Mesodermal cell (in vitro differentiated cells): ENCODE measurements at regions not wholly inside any gene's neighbourhood (a gene's known extent, or its start where the extent isn't known, plus 50 kb on each side); places are given as distances from the start of the nearest gene placed in this dataset.
"Not testable (repeated sequence)": the region's sequence is repeated elsewhere in the genome, so short reads cannot be mapped to it uniquely, and the experiment has no call there.

Experiments
- H3K27ac ChIP-seq: 2 replicates; pipeline ENCODE4 v1.7.0; 2013; ENCODE audit warnings: mild to moderate bottlenecking, low read depth, low read length, moderate library complexity; ENCODE audit not compliant: severe bottlenecking
- H3K36me3 ChIP-seq: 2 replicates; pipeline ENCODE4 v1.7.1; 2013; ENCODE audit warnings: mild to moderate bottlenecking, low read length, moderate library complexity; ENCODE audit not compliant: control insufficient read depth, insufficient read depth
- H3K4me1 ChIP-seq: one replicate; pipeline ENCODE4 v1.7.1; 2013; ENCODE audit warnings: mild to moderate bottlenecking, low read length; ENCODE audit not compliant: insufficient read depth, control insufficient read depth, poor library complexity, severe bottlenecking
- H3K4me3 ChIP-seq: 2 replicates; pipeline ENCODE4 v1.7.0; 2013; ENCODE audit warnings: low read length, control low read depth, mild to moderate bottlenecking; ENCODE audit not compliant: insufficient read depth, poor library complexity, severe bottlenecking; ENCODE audit errors: extremely low read depth
- H3K9me3 ChIP-seq: 2 replicates; pipeline ENCODE4 v1.7.1; 2013; ENCODE audit warnings: mild to moderate bottlenecking, low read length, moderate library complexity; ENCODE audit not compliant: control insufficient read depth
- WGBS, 2 experiments: methylation state at CpG; one replicate each; pipeline ENCODE4 v1.1.5; 2013; ENCODE audit warnings: missing lambda C conversion rate in 2 of 2; ENCODE audit not compliant: insufficient coverage in 2 of 2; 5-methylcytosine and 5-hydroxymethylcytosine counted together

DNA sequence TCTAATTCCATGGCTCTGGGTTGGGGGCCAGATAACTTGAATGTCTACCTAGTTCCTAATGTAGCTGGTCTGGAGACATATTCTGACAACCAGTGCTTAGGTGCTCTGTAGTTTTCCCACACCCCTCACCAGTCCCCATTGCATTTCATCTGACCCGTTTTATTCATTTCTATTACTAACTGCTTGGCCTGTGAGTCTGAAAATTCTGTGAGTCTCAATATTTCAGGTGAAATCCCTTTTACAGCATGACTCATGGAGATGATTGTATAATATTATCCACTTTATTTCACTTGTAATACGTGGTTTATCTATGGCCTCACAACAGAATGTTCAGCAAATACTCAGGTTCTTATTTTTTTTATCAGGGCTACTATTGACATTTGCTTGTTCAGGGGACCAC is 103.7 kb upstream of the UGP2 start:
- H3K9me3 ChIP-seq: no peaks in the 10 kb centered on the region
- H3K27ac ChIP-seq: no peak overlapping the region
- no peaks in the 10 kb centered on the region for H3K36me3 ChIP-seq
- H3K4me3 ChIP-seq: no peak overlapping the region
- no CpG with 5 or more reads among the region's 2 CpGs for WGBS, 2 experiments
- peaks cover 6% of the 10 kb centered on the region for H3K4me1 ChIP-seq

DNA sequence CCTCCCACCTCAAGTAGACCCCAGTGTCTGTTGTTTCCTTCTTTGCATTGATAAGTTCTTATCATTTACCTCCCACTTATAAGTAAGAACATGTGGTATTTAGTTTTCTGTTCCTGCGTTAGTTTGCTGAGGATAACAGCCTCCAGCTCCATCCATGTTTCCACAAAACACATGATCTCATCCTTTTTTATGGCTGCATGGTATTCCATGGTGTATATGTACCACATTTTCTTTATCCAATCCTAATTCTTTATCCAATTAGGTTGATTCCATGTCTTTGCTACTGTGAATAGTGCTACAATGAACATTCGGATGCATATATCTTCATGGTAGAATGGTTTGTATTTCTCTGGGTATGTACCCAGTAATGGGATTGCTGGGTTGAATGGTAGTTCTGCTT is 102.5 kb upstream of the UGP2 start:
- H3K4me1 ChIP-seq, H3K9me3 ChIP-seq, H3K27ac ChIP-seq, H3K36me3 ChIP-seq, H3K4me3 ChIP-seq: not testable (repeated sequence)
- 100% methylated on average over 1 of the region's 2 CpGs for WGBS, 2 experiments

DNA sequence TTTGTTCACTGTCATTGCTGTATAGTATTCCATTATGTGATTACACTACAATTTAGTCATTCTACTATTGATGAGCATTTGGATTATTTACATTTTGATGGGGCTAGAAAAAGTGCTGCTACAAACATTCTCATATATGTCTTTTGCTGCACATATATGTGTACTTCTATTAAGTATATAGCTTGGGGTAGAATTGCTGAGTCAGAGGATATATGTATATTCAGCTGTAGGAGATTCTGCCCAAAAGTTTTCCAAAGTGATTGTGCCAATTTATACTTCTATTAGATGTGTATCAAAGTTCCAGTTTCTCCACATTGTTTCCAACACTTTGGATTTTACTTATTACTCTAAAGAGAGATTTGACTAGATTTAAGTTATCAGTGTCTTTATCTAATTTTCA is 101.7 kb upstream of the UGP2 start:
- Histone ChIP-seq H3K4me1 (peaks cover 6% of the 10 kb centered on the region), H3K36me3 (no peaks in the 10 kb centered on the region), H3K9me3 (no peaks in the 10 kb centered on the region), H3K4me3 (no peak overlapping the region), H3K27ac (no peak overlapping the region)

DNA sequence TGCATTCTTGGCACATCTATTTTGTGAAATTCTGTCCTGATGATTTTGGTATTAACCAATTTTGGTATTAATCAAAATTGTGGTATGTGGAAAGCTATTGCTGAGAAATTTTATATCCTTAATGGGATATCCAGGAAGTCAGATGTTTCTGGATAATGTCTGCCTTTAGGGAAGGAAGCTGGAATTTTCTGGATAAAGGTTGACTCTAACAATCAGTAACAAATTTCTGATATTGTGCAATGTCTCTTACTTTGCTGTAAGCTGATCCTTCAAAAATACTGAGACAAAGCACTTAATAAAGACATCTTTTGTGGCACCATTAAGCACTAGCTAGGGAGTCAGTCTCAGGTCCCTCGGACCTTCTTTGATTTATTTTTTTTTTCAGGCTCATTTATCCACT is 100.8 kb upstream of the UGP2 start:
- no peak overlapping the region for H3K4me3 ChIP-seq
- H3K9me3 ChIP-seq: no peaks in the 10 kb centered on the region
- H3K27ac ChIP-seq: no peak overlapping the region
- peaks cover 6% of the 10 kb centered on the region for H3K4me1 ChIP-seq
- WGBS, 2 experiments: no CpG with 5 or more reads among the region's 1 CpG
- no peaks in the 10 kb centered on the region for H3K36me3 ChIP-seq

DNA sequence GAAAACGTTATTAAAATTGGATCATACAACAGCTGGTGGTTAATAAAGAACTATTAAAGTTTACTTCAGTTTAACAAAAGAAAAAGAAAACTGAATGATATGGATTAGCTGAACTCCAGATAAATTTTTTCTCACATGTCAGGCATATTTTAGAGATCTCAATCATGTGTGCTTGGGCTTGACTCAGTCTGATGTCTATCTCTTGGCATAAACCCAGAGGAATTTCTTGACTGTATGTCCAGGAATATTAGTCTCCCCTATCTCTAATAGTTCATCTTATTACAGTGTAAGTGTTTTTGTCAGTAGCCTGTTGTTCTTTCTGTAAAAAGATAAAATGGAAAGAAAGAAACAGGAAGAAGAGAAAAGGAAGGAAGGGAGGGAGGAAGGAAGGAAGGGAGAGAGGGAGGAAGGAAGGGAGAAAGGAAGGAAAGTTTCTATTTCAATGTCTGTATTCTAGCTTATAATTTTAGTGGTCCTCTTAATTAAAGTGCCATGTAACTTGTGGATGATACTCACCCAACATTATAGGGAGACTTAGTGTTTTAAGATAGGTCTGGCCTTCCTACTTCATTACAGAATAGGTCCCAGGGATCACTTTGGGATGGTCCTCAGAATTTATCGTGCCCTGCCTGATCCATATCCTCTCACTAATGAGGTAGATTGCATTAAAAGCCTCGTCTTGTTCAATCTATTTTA is 99.7 kb upstream of the UGP2 start:
- 100% methylated on average over 1 of the region's 3 CpGs; no CpG with 5 or more reads in 1 of the 2 experiments for WGBS, 2 experiments
- Histone ChIP-seq H3K27ac (no peak overlapping the region), H3K36me3 (no peaks in the 10 kb centered on the region), H3K9me3 (no peaks in the 10 kb centered on the region), H3K4me1 (no peaks in the 10 kb centered on the region), H3K4me3 (no peak overlapping the region)

DNA sequence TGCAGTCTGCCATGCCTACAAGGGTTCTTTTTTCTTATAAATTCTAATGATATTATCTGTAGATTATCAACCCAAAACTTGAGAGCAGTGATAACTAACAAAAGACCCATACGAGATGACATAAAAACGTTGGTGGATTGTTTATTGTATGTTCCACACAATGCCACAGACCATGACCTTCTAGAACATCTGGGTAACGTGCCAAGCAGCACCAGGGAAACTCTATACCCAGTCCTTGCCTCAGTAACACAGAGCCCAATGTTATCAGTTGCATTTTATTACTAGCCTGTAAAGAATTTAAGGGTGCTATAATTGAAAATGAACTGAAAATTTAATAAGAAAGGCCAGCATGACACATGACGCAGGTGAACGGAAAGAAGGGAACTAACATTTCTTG is 99.1 kb upstream of the UGP2 start:
- H3K36me3 ChIP-seq: no peaks in the 10 kb centered on the region
- H3K4me1 ChIP-seq: no peaks in the 10 kb centered on the region
- no peak overlapping the region for H3K4me3 ChIP-seq
- WGBS, 2 experiments: 86% methylated on average over 2 of the region's 5 CpGs; no CpG with 5 or more reads in 1 of the 2 experiments
- no peaks in the 10 kb centered on the region for H3K9me3 ChIP-seq
- H3K27ac ChIP-seq: no peak overlapping the region

DNA sequence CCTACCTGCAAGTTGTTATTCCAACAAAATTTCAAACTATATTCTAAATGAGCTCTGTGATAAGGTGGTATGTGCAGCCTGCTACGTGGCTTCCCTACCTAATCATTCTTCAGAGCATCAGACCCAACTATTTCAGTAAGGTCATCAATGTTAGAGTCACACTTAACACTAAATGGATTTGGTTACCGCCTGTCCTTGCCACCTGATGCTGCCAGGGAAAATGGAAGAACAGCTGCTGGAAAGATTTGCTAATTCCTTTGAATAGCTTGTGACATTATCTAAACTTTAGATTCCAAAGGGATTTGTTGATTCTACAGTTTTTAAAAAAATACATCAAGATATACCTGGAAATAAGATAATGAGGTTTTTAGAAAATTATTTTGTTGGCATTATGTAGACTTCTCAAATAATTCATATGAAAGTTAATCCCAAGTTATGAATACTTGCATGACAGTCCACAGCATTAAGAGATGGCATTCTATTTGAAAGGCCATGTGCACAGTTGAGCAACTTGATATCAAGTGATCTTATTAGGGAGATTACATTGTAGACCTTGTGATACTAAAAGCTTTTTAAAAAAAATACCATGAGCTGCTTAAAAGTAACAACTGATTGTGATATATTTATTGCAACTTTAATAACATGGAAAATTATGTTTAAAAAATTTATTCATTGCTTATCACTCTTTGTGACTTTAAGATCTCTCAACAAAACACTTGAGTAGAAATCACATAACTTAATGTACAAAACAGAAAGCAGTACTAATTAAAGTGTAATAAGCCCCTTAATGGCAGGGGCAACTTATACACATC is 98.3 kb upstream of the UGP2 start:
- Histone ChIP-seq H3K27ac (no peak overlapping the region), H3K4me3 (no peak overlapping the region), H3K9me3 (no peaks in the 10 kb centered on the region), H3K4me1 (no peaks in the 10 kb centered on the region), H3K36me3 (no peaks in the 10 kb centered on the region)
- no CpG with 5 or more reads among the region's 2 CpGs for WGBS, 2 experiments

DNA sequence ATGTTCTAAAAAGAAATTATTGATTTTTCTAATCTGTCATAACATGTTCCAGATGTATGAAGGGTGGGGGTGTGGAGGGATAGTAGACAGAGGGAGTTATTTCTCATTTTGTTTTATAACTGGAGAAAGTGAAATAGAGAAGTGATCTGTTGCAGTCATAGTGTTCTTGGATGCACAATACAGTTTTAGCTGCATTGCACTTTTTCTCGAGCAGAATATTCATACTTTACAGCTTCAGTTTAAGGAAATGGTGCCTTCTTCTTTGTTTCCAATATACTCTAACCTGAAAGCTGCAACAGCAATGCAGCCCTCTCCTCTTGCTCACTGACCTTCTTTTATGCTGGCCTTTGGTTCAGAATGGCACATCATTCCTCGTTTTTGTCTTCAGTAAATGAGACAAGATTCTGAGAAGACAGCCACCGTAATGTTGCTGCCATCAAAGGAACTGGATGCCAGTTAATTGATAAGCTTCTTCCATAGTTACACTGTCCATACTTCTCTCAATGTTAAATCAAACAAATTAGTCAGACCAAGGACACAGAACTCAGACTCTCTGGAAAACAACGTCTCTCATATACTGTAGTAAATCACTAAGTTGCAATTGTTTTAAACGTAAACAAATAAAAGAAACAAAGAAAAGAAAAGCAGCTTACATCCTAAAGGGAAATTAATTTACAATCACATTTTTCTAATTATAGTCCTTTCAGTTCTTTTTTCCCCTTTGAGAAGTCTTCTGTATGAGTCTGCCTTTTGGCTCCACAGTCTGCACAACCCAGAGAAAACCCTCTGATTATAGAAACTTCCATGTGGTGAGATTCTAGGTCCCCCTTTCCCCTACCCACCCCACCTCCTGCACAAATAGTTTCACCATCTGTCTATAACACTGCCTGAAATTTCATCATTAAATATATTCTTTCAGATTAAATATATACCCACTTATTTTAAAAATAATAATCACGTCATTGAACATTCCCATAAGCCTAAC is 97.4 kb upstream of the UGP2 start:
- no peak overlapping the region for H3K27ac ChIP-seq
- H3K36me3 ChIP-seq: no peaks in the 10 kb centered on the region
- H3K4me3 ChIP-seq: no peak overlapping the region
- H3K4me1 ChIP-seq: no peaks in the 10 kb centered on the region
- 77 to 93% methylated on average over 2 to 3 of the region's 6 CpGs for WGBS, 2 experiments
- H3K9me3 ChIP-seq: peaks cover 6% of the 10 kb centered on the region

DNA sequence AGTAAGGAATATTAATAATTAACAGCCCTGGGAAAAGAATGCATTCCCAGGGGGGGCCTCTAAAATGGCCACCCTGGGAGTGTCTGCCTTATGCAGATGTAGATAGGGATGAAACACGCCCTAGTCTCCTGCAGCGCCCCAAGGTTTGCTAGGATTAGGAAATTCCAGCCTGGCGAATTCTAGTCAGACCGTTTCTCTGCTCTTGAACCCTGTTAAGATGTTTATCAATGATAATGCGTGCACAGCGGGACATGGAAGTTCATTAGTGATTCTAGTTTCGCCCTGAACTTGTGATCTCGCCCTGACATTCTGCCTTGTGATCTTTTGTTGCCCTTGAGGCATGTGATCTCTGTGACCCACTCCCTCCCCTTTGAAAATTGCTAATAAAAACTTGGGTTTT is 95.1 kb upstream of the UGP2 start:
- H3K4me3 ChIP-seq, H3K4me1 ChIP-seq, H3K27ac ChIP-seq, H3K9me3 ChIP-seq, H3K36me3 ChIP-seq: not testable (repeated sequence)
- WGBS, 2 experiments: 84 to 86% methylated on average over 8 of the region's 8 CpGs

DNA sequence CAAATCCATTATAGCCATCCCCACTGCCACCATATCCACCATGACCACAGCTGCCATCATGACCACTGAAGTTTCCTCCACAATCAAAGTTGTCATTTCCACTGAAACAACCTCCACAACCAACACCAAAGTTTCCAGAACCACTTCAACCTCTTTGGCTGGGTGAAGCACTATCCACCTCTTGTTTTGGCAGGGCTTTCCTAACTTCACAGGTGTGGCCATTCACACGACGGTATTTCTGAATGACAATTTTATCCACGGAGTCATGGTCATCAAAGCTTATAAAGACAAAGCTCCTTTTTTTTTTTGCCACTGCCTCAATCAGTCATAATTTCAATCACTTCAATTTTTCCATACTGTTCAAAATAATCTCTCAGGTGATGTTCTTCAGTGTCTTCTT is 89.8 kb upstream of the UGP2 start:
- WGBS, 2 experiments: 71 to 92% methylated on average over 1 to 3 of the region's 3 CpGs
- Histone ChIP-seq H3K4me1 (no peaks in the 10 kb centered on the region), H3K27ac (no peak overlapping the region), H3K36me3 (no peaks in the 10 kb centered on the region), H3K4me3 (no peak overlapping the region), H3K9me3 (peaks cover 6% of the 10 kb centered on the region)
